ENCODE measurements at regions not wholly inside any gene's neighbourhood (a gene's known extent, or its start where the extent isn't known, plus 50 kb on each side); places are given as distances from the start of the nearest gene placed in this dataset.

- no peaks in the 10 kb centered on the region for H3K4me1 Mint-ChIP-seq
- H3K4me3 Mint-ChIP-seq = no peak overlapping the region
- H3K9me3 Mint-ChIP-seq = no peaks in the 10 kb centered on the region
- no peaks in the 10 kb centered on the region for H3K27me3 Mint-ChIP-seq (ENCODE audit: low read depth, poor library complexity)
- no peak for DNase-seq
- H3K36me3 Mint-ChIP-seq (ENCODE audit: low read depth) = no peaks in the 10 kb centered on the region
- no peak overlapping the region for H3K27ac Mint-ChIP-seq
- TF ChIP-seq, protein P1, sequence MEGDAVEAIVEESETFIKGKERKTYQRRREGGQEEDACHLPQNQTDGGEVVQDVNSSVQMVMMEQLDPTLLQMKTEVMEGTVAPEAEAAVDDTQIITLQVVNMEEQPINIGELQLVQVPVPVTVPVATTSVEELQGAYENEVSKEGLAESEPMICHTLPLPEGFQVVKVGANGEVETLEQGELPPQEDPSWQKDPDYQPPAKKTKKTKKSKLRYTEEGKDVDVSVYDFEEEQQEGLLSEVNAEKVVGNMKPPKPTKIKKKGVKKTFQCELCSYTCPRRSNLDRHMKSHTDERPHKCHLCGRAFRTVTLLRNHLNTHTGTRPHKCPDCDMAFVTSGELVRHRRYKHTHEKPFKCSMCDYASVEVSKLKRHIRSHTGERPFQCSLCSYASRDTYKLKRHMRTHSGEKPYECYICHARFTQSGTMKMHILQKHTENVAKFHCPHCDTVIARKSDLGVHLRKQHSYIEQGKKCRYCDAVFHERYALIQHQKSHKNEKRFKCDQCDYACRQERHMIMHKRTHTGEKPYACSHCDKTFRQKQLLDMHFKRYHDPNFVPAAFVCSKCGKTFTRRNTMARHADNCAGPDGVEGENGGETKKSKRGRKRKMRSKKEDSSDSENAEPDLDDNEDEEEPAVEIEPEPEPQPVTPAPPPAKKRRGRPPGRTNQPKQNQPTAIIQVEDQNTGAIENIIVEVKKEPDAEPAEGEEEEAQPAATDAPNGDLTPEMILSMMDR (IDR thresholded peaks at IDR 0.05) = no peak
Observed at GRCh38 chr2:188766471-188766856, 207.7 kb upstream of the COL3A1 start.

DNA sequence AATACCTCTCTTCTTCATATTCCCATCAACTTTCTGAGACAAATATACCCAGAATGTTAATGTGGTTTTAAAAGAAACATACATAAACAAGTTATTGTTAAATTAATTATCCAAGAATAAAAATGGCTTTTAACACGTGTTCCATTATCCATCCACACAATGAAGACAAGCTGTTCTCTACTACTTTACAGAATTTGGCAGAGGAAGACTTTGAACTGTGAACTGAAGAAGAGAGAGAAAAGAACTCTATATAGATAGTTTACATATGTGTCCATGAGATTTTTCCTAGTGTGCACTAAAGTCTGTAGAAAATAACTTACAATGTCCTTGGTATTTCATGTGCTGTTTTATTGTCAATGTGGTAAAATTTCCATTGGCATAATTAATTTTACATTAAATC is 207.0 kb upstream of the COL3A1 start:
- Mint-ChIP-seq H3K4me1 (no peaks in the 10 kb centered on the region), H3K36me3 (ENCODE audit: low read depth) (no peaks in the 10 kb centered on the region), H3K27me3 (ENCODE audit: low read depth, poor library complexity) (no peaks in the 10 kb centered on the region), H3K4me3 (no peak overlapping the region), H3K9me3 (no peaks in the 10 kb centered on the region), H3K27ac (no peak overlapping the region)
- TF ChIP-seq, protein P1 (IDR thresholded peaks at IDR 0.05) = no peak
- no peak for DNase-seq

DNA sequence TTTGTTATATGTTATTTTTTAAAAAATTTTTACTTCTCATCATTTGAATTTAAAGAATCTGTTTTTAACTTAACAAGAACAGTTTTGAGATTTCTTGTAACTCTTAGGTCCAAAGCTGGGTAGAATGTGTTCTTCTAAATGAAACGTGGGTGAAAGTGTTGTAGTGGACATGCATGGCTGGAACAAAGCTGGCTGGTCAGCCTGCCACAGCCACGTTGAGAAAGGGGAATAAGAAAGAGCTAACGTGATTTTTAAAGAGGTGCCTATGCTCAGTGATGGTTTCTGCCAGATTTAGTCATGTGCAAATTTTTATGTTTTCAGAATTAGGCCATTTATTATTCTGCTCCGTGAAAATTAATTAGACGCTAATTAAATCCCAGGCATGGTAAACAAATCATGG is 203.9 kb upstream of the COL3A1 start:
- H3K4me1 Mint-ChIP-seq = no peaks in the 10 kb centered on the region
- H3K4me3 Mint-ChIP-seq = no peak overlapping the region
- no peak overlapping the region for H3K27ac Mint-ChIP-seq
- no peak for DNase-seq
- TF ChIP-seq, protein P1 (IDR thresholded peaks at IDR 0.05) = no peak
- H3K36me3 Mint-ChIP-seq (ENCODE audit: low read depth) = no peaks in the 10 kb centered on the region
- H3K27me3 Mint-ChIP-seq (ENCODE audit: low read depth, poor library complexity) = no peaks in the 10 kb centered on the region
- no peaks in the 10 kb centered on the region for H3K9me3 Mint-ChIP-seq

- no peaks in the 10 kb centered on the region for H3K9me3 Mint-ChIP-seq
- H3K36me3 Mint-ChIP-seq (ENCODE audit: low read depth) = no peaks in the 10 kb centered on the region
- DNase-seq = no peak
- TF ChIP-seq, protein P1 (IDR thresholded peaks at IDR 0.05) = no peak
- H3K4me3 Mint-ChIP-seq = no peak overlapping the region
- no peaks in the 10 kb centered on the region for H3K4me1 Mint-ChIP-seq
- no peaks in the 10 kb centered on the region for H3K27me3 Mint-ChIP-seq (ENCODE audit: low read depth, poor library complexity)
- no peak overlapping the region for H3K27ac Mint-ChIP-seq
Observed at GRCh38 chr2:188773075-188773474, 201.1 kb upstream of the COL3A1 start.

GRCh38 chr2:188776634-188777033 is 197.5 kb upstream of the COL3A1 start:
- Mint-ChIP-seq H3K4me1 (no peaks in the 10 kb centered on the region), H3K27me3 (ENCODE audit: low read depth, poor library complexity) (no peaks in the 10 kb centered on the region), H3K27ac (no peak overlapping the region), H3K36me3 (ENCODE audit: low read depth) (no peaks in the 10 kb centered on the region), H3K4me3 (no peak overlapping the region), H3K9me3 (no peaks in the 10 kb centered on the region)
- TF ChIP-seq, protein P1 (IDR thresholded peaks at IDR 0.05) = no peak
- no peak for DNase-seq

- no peaks in the 10 kb centered on the region for H3K36me3 Mint-ChIP-seq (ENCODE audit: low read depth)
- TF ChIP-seq, protein P1 (IDR thresholded peaks at IDR 0.05) = no peak
- no peak for DNase-seq
- no peak overlapping the region for H3K4me3 Mint-ChIP-seq
- H3K27ac Mint-ChIP-seq = no peak overlapping the region
- no peaks in the 10 kb centered on the region for H3K9me3 Mint-ChIP-seq
- H3K4me1 Mint-ChIP-seq = peaks cover 22% of the 10 kb centered on the region
- H3K27me3 Mint-ChIP-seq (ENCODE audit: low read depth, poor library complexity) = peaks cover 5% of the 10 kb centered on the region
Observed at GRCh38 chr2:188784269-188784762, 189.9 kb upstream of the COL3A1 start.

Data from nephron progenitor cell (in vitro differentiated cells).